Mucosa of descending colon (tissue), 3 donors: ENCODE measurements at regions not wholly inside any gene's neighbourhood (a gene's known extent, or its start where the extent isn't known, plus 50 kb on each side); places are given as distances from the start of the nearest gene placed in this dataset.

Source experiments
- ATAC-seq: fragments of 200-7000 bp; cut with Tn5 transposase; one replicate; pipeline ENCODE4 v1.9.1; 2020; ENCODE audit warnings: mild to moderate bottlenecking, moderate library complexity
- DNase-seq, 3 donors: peaks; one replicate each; pipeline ENCODE4 v3.0.0-alpha.2; 2020
- H3K36me3 ChIP-seq: fragments of 200-600 bp; one replicate; pipeline ENCODE4 v1.8.0; 2021; ENCODE audit warnings: low read depth, mild to moderate bottlenecking
- H3K4me1 ChIP-seq: fragments of 200-600 bp; one replicate; pipeline ENCODE4 v1.8.0; 2021; ENCODE audit warnings: low read depth, mild to moderate bottlenecking
- H3K4me3 ChIP-seq: fragments of 200-600 bp; one replicate; pipeline ENCODE4 v1.8.0; 2021; ENCODE audit warnings: mild to moderate bottlenecking
- H3K9me3 ChIP-seq: fragments of 200-600 bp; one replicate; pipeline ENCODE4 v1.8.0; 2021; ENCODE audit warnings: mild to moderate bottlenecking
- CTCF ChIP-seq: fragments of 200-600 bp; IDR thresholded peaks from one replicate; pipeline ENCODE4 v1.8.0; 2022; ENCODE audit warnings: antibody characterized with exemption, mild to moderate bottlenecking
- intact Hi-C, 2 donors: fragments of 100-400 bp; cut with DNase I in 1 of 2; cut with micrococcal nuclease in 1 of 2; formaldehyde crosslinking; loops; one replicate each; pipeline versions ENCODE4 v1.11.0 to v1.11.1; 2022; cut with DNase I, micrococcal nuclease
- donor health status: DM: no; HTN: no; CAD: no; lungs with moderate emphysema.
- donor health status: DM: no; HTN: no; CAD: no.
- donor health status: DM: no; HTN: yes; CAD: no.

GRCh38 chr4:66571145-66571695 is 900.9 kb upstream of the EPHA5 start:
- no peak for TF ChIP-seq CTCF
- no peaks in the 10 kb centered on the region for H3K36me3 ChIP-seq
- H3K4me1 ChIP-seq, result no peaks in the 10 kb centered on the region
- H3K9me3 ChIP-seq, result no peaks in the 10 kb centered on the region
- no peak for DNase-seq
- intact Hi-C loops, result no loop called here
- no peak overlapping the region for H3K4me3 ChIP-seq
- no peak for ATAC-seq

GRCh38 chr4:66569228-66569627 is 898.9 kb upstream of the EPHA5 start:
- no peaks in the 10 kb centered on the region for H3K4me1 ChIP-seq
- no peaks in the 10 kb centered on the region for H3K36me3 ChIP-seq
- no peak for ATAC-seq
- H3K4me3 ChIP-seq, result no peak overlapping the region
- intact Hi-C loops, result no loop called here
- no peak for DNase-seq
- TF ChIP-seq CTCF, result no peak
- no peaks in the 10 kb centered on the region for H3K9me3 ChIP-seq

- Histone ChIP-seq H3K4me3 (no peak overlapping the region), H3K4me1 (no peaks in the 10 kb centered on the region), H3K9me3 (no peaks in the 10 kb centered on the region), H3K36me3 (no peaks in the 10 kb centered on the region)
- intact Hi-C loops, result no loop called here
- DNase-seq (no peak), ATAC-seq (no peak)
- TF ChIP-seq CTCF, result no peak
Measured at GRCh38 chr4:66568431-66568830, 898.1 kb upstream of the EPHA5 start.

- no peak for TF ChIP-seq CTCF
- H3K36me3 ChIP-seq, result no peaks in the 10 kb centered on the region
- H3K9me3 ChIP-seq, result no peaks in the 10 kb centered on the region
- intact Hi-C loops, result no loop called here
- ATAC-seq (no peak), DNase-seq (no peak)
- no peaks in the 10 kb centered on the region for H3K4me1 ChIP-seq
- no peak overlapping the region for H3K4me3 ChIP-seq
Measured at GRCh38 chr4:66568001-66568400, 897.7 kb upstream of the EPHA5 start.

GRCh38 chr4:66567551-66567950 is 897.3 kb upstream of the EPHA5 start:
- DNase-seq, result no peak

More at GRCh38 chr4:66567551-66567950, 897.3 kb upstream of the EPHA5 start:
- TF ChIP-seq CTCF, result no peak
- no peaks in the 10 kb centered on the region for H3K4me1 ChIP-seq
- H3K9me3 ChIP-seq, result no peaks in the 10 kb centered on the region
- H3K4me3 ChIP-seq, result no peak overlapping the region
- intact Hi-C loops, result no loop called here
- no peak for ATAC-seq
- no peaks in the 10 kb centered on the region for H3K36me3 ChIP-seq
